HCT116 (cell line): ENCODE measurements at regions not wholly inside any gene's neighbourhood (a gene's known extent, or its start where the extent isn't known, plus 50 kb on each side); places are given as distances from the start of the nearest gene placed in this dataset.

Source experiments
- ATAC-seq: fragments of 200-7000 bp; cut with Tn5 transposase; 2 replicates; pipeline ENCODE4 v1.9.1; 2020; ENCODE audit warnings: mild to moderate bottlenecking, moderate library complexity
- BruUV-seq: library from RNA; stranded (reverse); fragments of 400-500 nt; replicated peaks from 2 replicates; lab custom pipeline; 2021; lab: Mats Ljungman, UMichigan
- CTCF ChIA-PET: fragments of 300-600 bp; sonication (Branson Sonifier 250); formaldehyde crosslinking; loops from one replicate; lab custom pipeline; 2021; ENCODE audit warnings: antibody characterized with exemption; lab: Charles Lee
- POLR2A ChIA-PET: fragments of 300-600, 350-600 bp; sonication (Branson Sonifier 250); formaldehyde crosslinking; loops from one replicate; lab custom pipeline; 2021; ENCODE audit warnings: antibody characterized with exemption; lab: Charles Lee
- RAD21 ChIA-PET, 2 experiments: fragments of 300-600 bp; sonication (Branson Sonifier 250); formaldehyde crosslinking; loops; one replicate each; lab custom pipeline; 2023; ENCODE audit warnings: low total read pairs in 2 of 2; ENCODE audit not compliant: uncharacterized antibody in 2 of 2, unreplicated experiment in 2 of 2, low non-redundant PET in 1 of 2; lab: Charles Lee
- DNase-seq: peaks from one replicate; pipeline ENCODE4 v3.0.0-alpha.2; 2010; ENCODE audit warnings: low read depth, low spot score
- H2AFZ ChIP-seq: fragments of 200-600 bp; shearing (Covaris generic), sonication (generic); 2 replicates; pipeline ENCODE4 v1.6.1; 2017; ENCODE audit warnings: low read depth, mixed run types, mixed read lengths, antibody characterized with exemption, low read length; ENCODE audit not compliant: poor library complexity, severe bottlenecking
- H3K27ac ChIP-seq: 2 replicates; pipeline ENCODE4 v1.5.1; 2012; ENCODE audit warnings: low read depth, low read length
- H3K27me3 ChIP-seq: fragments of 200-600 bp; sonication (generic); 2 replicates; pipeline ENCODE4 v1.6.1; 2016; ENCODE audit warnings: mixed run types, low read length, mixed read lengths; ENCODE audit not compliant: insufficient read depth
- H3K36me3 ChIP-seq, 2 experiments: fragments of 200-500 bp in 1 of 2; fragments of 200-600 bp in 1 of 2; sonication (Bioruptor generic) in 1 of 2; sonication (generic) in 1 of 2; 2 replicates each; pipeline versions ENCODE4 v1.5.1 to v1.6.1; 2014 to 2016; ENCODE audit warnings: low read length in 2 of 2, inconsistent platforms in 1 of 2, mixed read lengths in 1 of 2, mixed run types in 1 of 2; ENCODE audit not compliant: insufficient read depth in 2 of 2, control insufficient read depth in 1 of 2
- H3K4me1 ChIP-seq, 2 experiments: fragments of 200-600 bp in 1 of 2; sonication (generic) in 1 of 2; 2 replicates each; pipeline versions ENCODE4 v1.5.1 to v1.6.1; 2012 to 2017; ENCODE audit warnings: low read length in 2 of 2, inconsistent platforms in 1 of 2, mild to moderate bottlenecking in 1 of 2, mixed read lengths in 1 of 2, mixed run types in 1 of 2, moderate library complexity in 1 of 2; ENCODE audit not compliant: insufficient read depth in 2 of 2, control insufficient read depth in 1 of 2
- H3K4me2 ChIP-seq: fragments of 200-600 bp; sonication (generic); 2 replicates; pipeline ENCODE4 v1.6.1; 2017; ENCODE audit warnings: mixed run types, low read length, mixed read lengths
- H3K4me3 ChIP-seq, 2 experiments: fragments of 200-600 bp in 1 of 2; sonication (generic) in 1 of 2; replicated peaks in 1 of 2; 2 replicates each; pipeline ENCODE4 v1.5.1; 2011 to 2016; ENCODE audit warnings: low read length in 2 of 2, control low read depth in 1 of 2, low read depth in 1 of 2, mild to moderate bottlenecking in 1 of 2, mixed read lengths in 1 of 2, mixed run types in 1 of 2
- H3K79me2 ChIP-seq: fragments of 200-600 bp; sonication (generic); 2 replicates; pipeline ENCODE4 v1.6.1; 2017; ENCODE audit warnings: mild to moderate bottlenecking, mixed run types, low read length, moderate library complexity, mixed read lengths; ENCODE audit not compliant: insufficient read depth
- H3K9ac ChIP-seq: fragments of 200-600 bp; sonication (generic); 2 replicates; pipeline ENCODE4 v1.6.1; 2016; ENCODE audit warnings: low read length, mixed read lengths
- H3K9me2 ChIP-seq: fragments of 200-600 bp; sonication (generic), shearing (Covaris generic); 2 replicates; pipeline ENCODE4 v1.6.1; 2017; ENCODE audit warnings: mixed run types, mild to moderate bottlenecking, moderate library complexity; ENCODE audit not compliant: insufficient read depth
- H3K9me3 ChIP-seq, 2 experiments: fragments of 200-500 bp in 1 of 2; fragments of 200-600 bp in 1 of 2; sonication (Bioruptor generic) in 1 of 2; sonication (generic) in 1 of 2; 2 replicates each; pipeline ENCODE4 v1.6.1; 2014 to 2017; ENCODE audit warnings: low read length in 2 of 2, mixed read lengths in 2 of 2, inconsistent platforms in 1 of 2, low read depth in 1 of 2, mild to moderate bottlenecking in 1 of 2, mixed run types in 1 of 2, moderate library complexity in 1 of 2; ENCODE audit not compliant: control insufficient read depth in 1 of 2, insufficient read depth in 1 of 2
- H4K20me1 ChIP-seq: fragments of 200-600 bp; sonication (generic), shearing (Covaris generic); 2 replicates; pipeline ENCODE4 v1.6.1; 2017; ENCODE audit warnings: mixed run types, mild to moderate bottlenecking, moderate library complexity; ENCODE audit not compliant: insufficient read depth
- CBX3 ChIP-seq: IDR thresholded peaks from 2 replicates; pipeline ENCODE4 v1.6.1; 2012; ENCODE audit warnings: low read depth
- CEBPB ChIP-seq: IDR thresholded peaks from 2 replicates; pipeline ENCODE4 v1.6.1; 2012; ENCODE audit warnings: low read depth
- ELF1 ChIP-seq: IDR thresholded peaks from 2 replicates; pipeline ENCODE4 v1.6.1; 2012; ENCODE audit warnings: low read depth, borderline replicate concordance
- EZH2phosphoT487 ChIP-seq: fragments of 200-600 bp; IDR thresholded peaks from 2 replicates; pipeline ENCODE4 v1.6.1; 2018; ENCODE audit warnings: antibody characterized with exemption, borderline replicate concordance
- FOSL1 ChIP-seq: IDR thresholded peaks from 2 replicates; pipeline ENCODE4 v1.6.1; 2012; ENCODE audit warnings: low read depth
- POLR2A ChIP-seq: IDR thresholded peaks from 2 replicates; pipeline ENCODE4 v1.7.0; 2011; ENCODE audit warnings: borderline replicate concordance; ENCODE audit not compliant: insufficient read depth, insufficient read length; ENCODE audit errors: extremely low read depth
- RAD21 ChIP-seq: IDR thresholded peaks from 2 replicates; pipeline ENCODE4 v1.6.1; 2012; ENCODE audit warnings: low read depth, mild to moderate bottlenecking
- SIN3A ChIP-seq: IDR thresholded peaks from 2 replicates; pipeline ENCODE4 v1.6.1; 2012; ENCODE audit warnings: low read depth
- SP1 ChIP-seq: IDR thresholded peaks from 2 replicates; pipeline ENCODE4 v1.6.1; 2012; ENCODE audit warnings: low read depth
- SRF ChIP-seq: IDR thresholded peaks from 2 replicates; pipeline ENCODE4 v1.6.1; 2012; ENCODE audit warnings: low read depth
- TCF7L2 ChIP-seq: IDR thresholded peaks from 2 replicates; pipeline ENCODE4 v1.7.0; 2011; ENCODE audit warnings: borderline replicate concordance, inconsistent platforms; ENCODE audit not compliant: insufficient read depth, insufficient read length; ENCODE audit errors: extremely low read depth
- YY1 ChIP-seq: IDR thresholded peaks from 2 replicates; pipeline ENCODE4 v1.6.1; 2011; ENCODE audit warnings: low read length, low read depth, moderate library complexity, mild to moderate bottlenecking; ENCODE audit not compliant: insufficient replicate concordance; ENCODE audit errors: extremely low read depth
- ZFX ChIP-seq: fragments of 450-650 bp; IDR thresholded peaks from 2 replicates; pipeline ENCODE4 v1.6.1; 2017
- ZNF274 ChIP-seq: fragments of 200-500 bp; sonication (Bioruptor generic); IDR thresholded peaks from 2 replicates; pipeline ENCODE4 v1.6.1; 2014; ENCODE audit warnings: mild to moderate bottlenecking, low read depth, low read length, inconsistent platforms
- intact Hi-C: fragments of 100-400 bp; cut with micrococcal nuclease; formaldehyde crosslinking; loops from 2 replicates; pipeline ENCODE4 v1.10.0; 2022
- TF ChIP-seq, protein P1 (sequence below): IDR thresholded peaks from 2 replicates; pipeline ENCODE4 v1.6.1; 2011; ENCODE audit warnings: mild to moderate bottlenecking, low read length, moderate library complexity; ENCODE audit not compliant: insufficient replicate concordance; ENCODE audit errors: extremely low read depth
- TF ChIP-seq, protein P2 (sequence below), 3 experiments: fragments of 200-600 bp in 1 of 3; sonication (generic) in 1 of 3; IDR thresholded peaks in 2 of 3; conservative IDR thresholded peaks in 1 of 3; 2 replicates each; pipeline ENCODE4 v1.5.1; 2012 to 2017; ENCODE audit warnings: low read depth in 2 of 3, low read length in 2 of 3, antibody characterized with exemption in 1 of 3, borderline replicate concordance in 1 of 3, control low read depth in 1 of 3, mild to moderate bottlenecking in 1 of 3, mixed read lengths in 1 of 3, mixed run types in 1 of 3, moderate library complexity in 1 of 3; ENCODE audit not compliant: insufficient read depth in 1 of 3
- TF ChIP-seq, protein P3 (sequence below): IDR thresholded peaks from 2 replicates; pipeline ENCODE4 v1.6.1; 2012; ENCODE audit warnings: low read depth
- TF ChIP-seq, protein P4 (sequence below): IDR thresholded peaks from 2 replicates; pipeline ENCODE4 v1.6.1; 2012

DNA sequence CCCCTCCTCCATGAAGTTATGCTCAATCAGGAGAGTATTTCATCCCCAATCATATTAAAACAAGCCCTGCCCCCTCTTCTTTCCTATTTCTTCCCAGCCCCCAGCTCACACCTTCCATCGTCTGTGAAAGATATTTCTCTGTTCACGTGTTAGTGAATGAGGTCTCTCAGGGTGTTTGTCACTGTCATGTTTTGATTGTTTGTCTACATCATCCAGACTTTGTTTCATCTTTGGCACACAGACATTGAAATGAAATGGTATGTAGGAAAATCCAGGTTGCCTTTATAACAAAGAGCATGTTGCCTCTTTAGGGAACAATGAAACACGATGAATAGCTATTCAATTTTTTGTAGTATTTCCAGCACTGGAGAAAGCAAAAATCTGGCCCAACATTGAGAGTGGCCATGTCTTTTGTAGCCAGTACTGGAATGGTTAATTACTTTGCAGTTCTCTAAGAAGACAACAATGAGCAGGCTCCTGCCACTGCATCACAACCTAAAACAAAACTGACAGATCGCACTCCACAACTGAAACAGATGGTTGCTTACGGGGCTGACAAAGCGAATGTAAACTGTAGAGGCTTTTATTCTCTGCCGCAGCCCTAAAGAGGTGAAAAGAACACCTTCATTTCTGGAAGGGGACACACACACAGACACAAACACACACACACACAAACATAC lies 543.6 kb upstream of the CITED2 start:
- no peak for ATAC-seq
- no peak overlapping the region for H2AFZ ChIP-seq
- ChIA-PET CTCF (no interaction called here), RAD21 (no interaction called here), POLR2A (no interaction called here)
- TF ChIP-seq ZFX = no peak
- no peak for TF ChIP-seq SIN3A
- no peak for TF ChIP-seq SP1
- no peak for TF ChIP-seq RAD21
- TF ChIP-seq YY1 = no peak
- TF ChIP-seq ELF1 = no peak
- TF ChIP-seq SRF = no peak
- no peak for TF ChIP-seq ZNF274
- no peak for TF ChIP-seq FOSL1
- no peak for TF ChIP-seq POLR2A
- TF ChIP-seq, protein P1, sequence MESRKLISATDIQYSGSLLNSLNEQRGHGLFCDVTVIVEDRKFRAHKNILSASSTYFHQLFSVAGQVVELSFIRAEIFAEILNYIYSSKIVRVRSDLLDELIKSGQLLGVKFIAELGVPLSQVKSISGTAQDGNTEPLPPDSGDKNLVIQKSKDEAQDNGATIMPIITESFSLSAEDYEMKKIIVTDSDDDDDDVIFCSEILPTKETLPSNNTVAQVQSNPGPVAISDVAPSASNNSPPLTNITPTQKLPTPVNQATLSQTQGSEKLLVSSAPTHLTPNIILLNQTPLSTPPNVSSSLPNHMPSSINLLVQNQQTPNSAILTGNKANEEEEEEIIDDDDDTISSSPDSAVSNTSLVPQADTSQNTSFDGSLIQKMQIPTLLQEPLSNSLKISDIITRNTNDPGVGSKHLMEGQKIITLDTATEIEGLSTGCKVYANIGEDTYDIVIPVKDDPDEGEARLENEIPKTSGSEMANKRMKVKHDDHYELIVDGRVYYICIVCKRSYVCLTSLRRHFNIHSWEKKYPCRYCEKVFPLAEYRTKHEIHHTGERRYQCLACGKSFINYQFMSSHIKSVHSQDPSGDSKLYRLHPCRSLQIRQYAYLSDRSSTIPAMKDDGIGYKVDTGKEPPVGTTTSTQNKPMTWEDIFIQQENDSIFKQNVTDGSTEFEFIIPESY = no peak
- no peak for TF ChIP-seq CEBPB
- no peak for TF ChIP-seq TCF7L2
- TF ChIP-seq EZH2phosphoT487 = no peak
- TF ChIP-seq, protein P2, sequence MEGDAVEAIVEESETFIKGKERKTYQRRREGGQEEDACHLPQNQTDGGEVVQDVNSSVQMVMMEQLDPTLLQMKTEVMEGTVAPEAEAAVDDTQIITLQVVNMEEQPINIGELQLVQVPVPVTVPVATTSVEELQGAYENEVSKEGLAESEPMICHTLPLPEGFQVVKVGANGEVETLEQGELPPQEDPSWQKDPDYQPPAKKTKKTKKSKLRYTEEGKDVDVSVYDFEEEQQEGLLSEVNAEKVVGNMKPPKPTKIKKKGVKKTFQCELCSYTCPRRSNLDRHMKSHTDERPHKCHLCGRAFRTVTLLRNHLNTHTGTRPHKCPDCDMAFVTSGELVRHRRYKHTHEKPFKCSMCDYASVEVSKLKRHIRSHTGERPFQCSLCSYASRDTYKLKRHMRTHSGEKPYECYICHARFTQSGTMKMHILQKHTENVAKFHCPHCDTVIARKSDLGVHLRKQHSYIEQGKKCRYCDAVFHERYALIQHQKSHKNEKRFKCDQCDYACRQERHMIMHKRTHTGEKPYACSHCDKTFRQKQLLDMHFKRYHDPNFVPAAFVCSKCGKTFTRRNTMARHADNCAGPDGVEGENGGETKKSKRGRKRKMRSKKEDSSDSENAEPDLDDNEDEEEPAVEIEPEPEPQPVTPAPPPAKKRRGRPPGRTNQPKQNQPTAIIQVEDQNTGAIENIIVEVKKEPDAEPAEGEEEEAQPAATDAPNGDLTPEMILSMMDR (IDR thresholded peaks at IDR 0.05 in 2 of 3, conservative IDR thresholded peaks at IDR 0.05 in 1 of 3; ENCODE audit: borderline replicate concordance in 1 of 3, insufficient read depth in 1 of 3, low read depth in 2 of 3, low read length in 2 of 3) = no peak
- TF ChIP-seq, protein P3, sequence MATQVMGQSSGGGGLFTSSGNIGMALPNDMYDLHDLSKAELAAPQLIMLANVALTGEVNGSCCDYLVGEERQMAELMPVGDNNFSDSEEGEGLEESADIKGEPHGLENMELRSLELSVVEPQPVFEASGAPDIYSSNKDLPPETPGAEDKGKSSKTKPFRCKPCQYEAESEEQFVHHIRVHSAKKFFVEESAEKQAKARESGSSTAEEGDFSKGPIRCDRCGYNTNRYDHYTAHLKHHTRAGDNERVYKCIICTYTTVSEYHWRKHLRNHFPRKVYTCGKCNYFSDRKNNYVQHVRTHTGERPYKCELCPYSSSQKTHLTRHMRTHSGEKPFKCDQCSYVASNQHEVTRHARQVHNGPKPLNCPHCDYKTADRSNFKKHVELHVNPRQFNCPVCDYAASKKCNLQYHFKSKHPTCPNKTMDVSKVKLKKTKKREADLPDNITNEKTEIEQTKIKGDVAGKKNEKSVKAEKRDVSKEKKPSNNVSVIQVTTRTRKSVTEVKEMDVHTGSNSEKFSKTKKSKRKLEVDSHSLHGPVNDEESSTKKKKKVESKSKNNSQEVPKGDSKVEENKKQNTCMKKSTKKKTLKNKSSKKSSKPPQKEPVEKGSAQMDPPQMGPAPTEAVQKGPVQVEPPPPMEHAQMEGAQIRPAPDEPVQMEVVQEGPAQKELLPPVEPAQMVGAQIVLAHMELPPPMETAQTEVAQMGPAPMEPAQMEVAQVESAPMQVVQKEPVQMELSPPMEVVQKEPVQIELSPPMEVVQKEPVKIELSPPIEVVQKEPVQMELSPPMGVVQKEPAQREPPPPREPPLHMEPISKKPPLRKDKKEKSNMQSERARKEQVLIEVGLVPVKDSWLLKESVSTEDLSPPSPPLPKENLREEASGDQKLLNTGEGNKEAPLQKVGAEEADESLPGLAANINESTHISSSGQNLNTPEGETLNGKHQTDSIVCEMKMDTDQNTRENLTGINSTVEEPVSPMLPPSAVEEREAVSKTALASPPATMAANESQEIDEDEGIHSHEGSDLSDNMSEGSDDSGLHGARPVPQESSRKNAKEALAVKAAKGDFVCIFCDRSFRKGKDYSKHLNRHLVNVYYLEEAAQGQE = no peak
- no peak for TF ChIP-seq CBX3
- TF ChIP-seq, protein P4, sequence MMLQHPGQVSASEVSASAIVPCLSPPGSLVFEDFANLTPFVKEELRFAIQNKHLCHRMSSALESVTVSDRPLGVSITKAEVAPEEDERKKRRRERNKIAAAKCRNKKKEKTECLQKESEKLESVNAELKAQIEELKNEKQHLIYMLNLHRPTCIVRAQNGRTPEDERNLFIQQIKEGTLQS = no peak
- no peak for DNase-seq
- no peak overlapping the region for H3K4me3 ChIP-seq
- intact Hi-C loops = no loop called here
- H3K27me3 ChIP-seq = no peaks in the 10 kb centered on the region
- no peaks in the 10 kb centered on the region for H3K9me2 ChIP-seq
- no peaks in the 10 kb centered on the region for H3K36me3 ChIP-seq
- H3K79me2 ChIP-seq = no peaks in the 10 kb centered on the region
- BruUV-seq = no TSS peak
- no peaks in the 10 kb centered on the region for H3K4me1 ChIP-seq
- H3K4me2 ChIP-seq = no peak overlapping the region
- H3K9me3 ChIP-seq = no peaks in the 10 kb centered on the region
- no peak overlapping the region for H3K27ac ChIP-seq
- H3K9ac ChIP-seq = no peak overlapping the region
- no peaks in the 10 kb centered on the region for H4K20me1 ChIP-seq
